Activated CD8-positive, alpha-beta T cell treated with anti-CD3 and anti-CD28 coated beads for 36 hours (primary cell): ENCODE measurements at regions not wholly inside any gene's neighbourhood (a gene's known extent, or its start where the extent isn't known, plus 50 kb on each side); places are given as distances from the start of the nearest gene placed in this dataset.

Source experiments
- ATAC-seq: fragments of 200-7000 bp; cut with Tn5 transposase; one replicate; pipeline ENCODE4 v1.10.0; 2021; ENCODE audit warnings: mild to moderate bottlenecking, moderate library complexity
- CTCF ChIA-PET: fragments of 350-600 bp; sonication (Branson Sonifier 250); formaldehyde crosslinking; loops from one replicate; lab custom pipeline; 2021; ENCODE audit warnings: antibody characterized with exemption; lab: Charles Lee
- POLR2A ChIA-PET: fragments of 350-600 bp; sonication (Branson Sonifier 250); formaldehyde crosslinking; loops from one replicate; lab custom pipeline; 2021; ENCODE audit warnings: antibody characterized with exemption; lab: Charles Lee
- DNase-seq: peaks from one replicate; pipeline ENCODE4 v3.0.0-alpha.2; 2020
- H3K27ac Mint-ChIP-seq: one replicate; pipeline ENCODE4 v1.8.0; 2021; ENCODE audit warnings: mild to moderate bottlenecking, mixed read lengths
- H3K27me3 Mint-ChIP-seq: one replicate; pipeline ENCODE4 v1.8.0; 2021; ENCODE audit warnings: mixed read lengths
- H3K36me3 Mint-ChIP-seq: one replicate; pipeline ENCODE4 v1.8.0; 2021; ENCODE audit warnings: low read depth, mixed read lengths
- H3K4me1 Mint-ChIP-seq: one replicate; pipeline ENCODE4 v1.8.0; 2021; ENCODE audit warnings: low read depth, mixed read lengths
- H3K4me3 Mint-ChIP-seq: one replicate; pipeline ENCODE4 v1.8.0; 2021; ENCODE audit warnings: mild to moderate bottlenecking, moderate library complexity, mixed read lengths
- H3K9me3 Mint-ChIP-seq: one replicate; pipeline ENCODE4 v1.8.0; 2021; ENCODE audit warnings: mixed read lengths
- CTCF ChIP-seq: fragments of 200-600 bp; IDR thresholded peaks from one replicate; pipeline ENCODE4 v1.8.0; 2022; ENCODE audit warnings: antibody characterized with exemption, mild to moderate bottlenecking
- intact Hi-C: fragments of 100-400 bp; cut with micrococcal nuclease; formaldehyde crosslinking; loops from one replicate; pipeline ENCODE4 v1.10.0; 2022

DNA sequence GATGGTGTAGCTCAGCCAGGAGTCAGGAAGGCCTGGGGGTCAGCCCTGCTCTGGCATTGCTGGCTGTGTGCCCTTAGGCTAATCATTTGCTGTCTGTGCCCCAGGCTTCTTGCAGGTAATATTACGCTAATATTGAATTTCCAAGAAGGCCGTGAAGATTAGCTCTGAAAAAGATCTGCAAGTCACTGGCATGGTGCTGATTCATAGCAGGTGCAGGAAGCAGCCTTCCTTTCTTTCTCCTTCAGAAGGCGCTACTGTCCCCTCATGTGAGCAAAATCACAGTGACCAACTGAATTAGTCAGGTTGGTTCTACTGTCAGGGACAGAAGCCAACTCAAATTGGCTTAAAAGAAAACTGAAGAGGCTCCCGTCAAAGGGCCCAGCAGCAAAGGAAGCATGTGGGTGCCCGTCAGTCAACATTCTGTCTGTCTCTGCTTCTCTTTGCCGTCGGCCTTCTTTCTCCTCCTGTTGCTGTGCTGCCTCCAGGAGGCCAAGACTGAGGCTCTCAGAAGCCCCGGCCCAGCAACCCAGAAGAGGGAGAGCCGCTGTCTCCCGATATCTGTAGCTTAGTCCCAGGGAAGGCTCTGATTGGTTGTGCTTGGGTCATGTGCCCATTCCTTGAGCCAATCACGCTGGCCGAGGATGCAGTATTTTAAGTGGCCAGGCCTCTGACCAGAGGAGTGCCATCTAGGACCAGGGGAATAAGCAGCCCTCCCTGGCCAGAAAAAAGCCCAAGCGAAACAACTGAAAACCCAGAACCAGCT, 67.8 kb upstream of the NEURL1B start:
- H3K4me1 Mint-ChIP-seq, result no peaks in the 10 kb centered on the region
- no peaks in the 10 kb centered on the region for H3K9me3 Mint-ChIP-seq
- H3K27me3 Mint-ChIP-seq, result peaks cover 3% of the 10 kb centered on the region
- no peak overlapping the region for H3K4me3 Mint-ChIP-seq
- DNase-seq (no peak), ATAC-seq (no peak)
- CTCF ChIA-PET, result no interaction called here
- POLR2A ChIA-PET, result no interaction called here
- intact Hi-C loops, result no loop called here
- no peak overlapping the region for H3K27ac Mint-ChIP-seq
- no peak for TF ChIP-seq CTCF
- no peaks in the 10 kb centered on the region for H3K36me3 Mint-ChIP-seq

GRCh38 chr5:172572440-172572839, 68.6 kb upstream of the NEURL1B start:
- no peaks in the 10 kb centered on the region for H3K36me3 Mint-ChIP-seq
- no peak overlapping the region for H3K27ac Mint-ChIP-seq
- H3K4me1 Mint-ChIP-seq, result no peaks in the 10 kb centered on the region
- intact Hi-C loops, result no loop called here
- ATAC-seq (no peak), DNase-seq (no peak)
- POLR2A ChIA-PET, result no interaction called here
- TF ChIP-seq CTCF, result no peak
- CTCF ChIA-PET, result no interaction called here
- H3K27me3 Mint-ChIP-seq, result peaks cover 3% of the 10 kb centered on the region
- no peak overlapping the region for H3K4me3 Mint-ChIP-seq
- no peaks in the 10 kb centered on the region for H3K9me3 Mint-ChIP-seq

DNA sequence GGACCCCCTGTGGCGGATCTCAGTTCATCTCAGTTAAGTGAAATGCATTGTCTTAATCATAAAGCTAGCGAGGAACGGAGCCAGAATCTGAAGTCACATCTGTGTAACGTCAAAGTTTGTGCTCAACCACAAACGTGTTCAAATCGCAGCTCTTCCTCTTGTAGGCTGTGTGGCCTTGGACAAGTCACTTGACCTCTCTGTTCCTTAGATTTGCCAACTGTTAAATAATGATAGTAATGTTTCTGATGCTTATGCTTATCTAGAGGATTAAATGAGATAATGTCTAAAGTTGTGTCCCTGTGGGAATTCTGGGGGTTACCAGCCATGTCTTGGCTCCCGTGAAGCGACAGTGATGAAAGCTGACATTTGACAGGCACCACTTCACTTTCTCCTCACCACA, 69.2 kb upstream of the NEURL1B start:
- H3K4me3 Mint-ChIP-seq, result no peak overlapping the region
- TF ChIP-seq CTCF, result no peak
- DNase-seq (no peak), ATAC-seq (no peak)
- H3K36me3 Mint-ChIP-seq, result no peaks in the 10 kb centered on the region
- intact Hi-C loops, result no loop called here
- H3K27me3 Mint-ChIP-seq, result peaks cover 3% of the 10 kb centered on the region
- no peak overlapping the region for H3K27ac Mint-ChIP-seq
- ChIA-PET POLR2A (no interaction called here), CTCF (no interaction called here)
- H3K9me3 Mint-ChIP-seq, result no peaks in the 10 kb centered on the region
- H3K4me1 Mint-ChIP-seq, result no peaks in the 10 kb centered on the region

GRCh38 chr5:172571413-172571812, 69.7 kb upstream of the NEURL1B start:
- Mint-ChIP-seq H3K4me1 (no peaks in the 10 kb centered on the region), H3K9me3 (no peaks in the 10 kb centered on the region), H3K36me3 (no peaks in the 10 kb centered on the region), H3K27me3 (peaks cover 3% of the 10 kb centered on the region), H3K27ac (no peak overlapping the region), H3K4me3 (no peak overlapping the region)
- ChIA-PET CTCF (no interaction called here), POLR2A (no interaction called here)
- DNase-seq (no peak), ATAC-seq (peak; percentile 27)
- intact Hi-C loops, result no loop called here
- no peak for TF ChIP-seq CTCF

DNA sequence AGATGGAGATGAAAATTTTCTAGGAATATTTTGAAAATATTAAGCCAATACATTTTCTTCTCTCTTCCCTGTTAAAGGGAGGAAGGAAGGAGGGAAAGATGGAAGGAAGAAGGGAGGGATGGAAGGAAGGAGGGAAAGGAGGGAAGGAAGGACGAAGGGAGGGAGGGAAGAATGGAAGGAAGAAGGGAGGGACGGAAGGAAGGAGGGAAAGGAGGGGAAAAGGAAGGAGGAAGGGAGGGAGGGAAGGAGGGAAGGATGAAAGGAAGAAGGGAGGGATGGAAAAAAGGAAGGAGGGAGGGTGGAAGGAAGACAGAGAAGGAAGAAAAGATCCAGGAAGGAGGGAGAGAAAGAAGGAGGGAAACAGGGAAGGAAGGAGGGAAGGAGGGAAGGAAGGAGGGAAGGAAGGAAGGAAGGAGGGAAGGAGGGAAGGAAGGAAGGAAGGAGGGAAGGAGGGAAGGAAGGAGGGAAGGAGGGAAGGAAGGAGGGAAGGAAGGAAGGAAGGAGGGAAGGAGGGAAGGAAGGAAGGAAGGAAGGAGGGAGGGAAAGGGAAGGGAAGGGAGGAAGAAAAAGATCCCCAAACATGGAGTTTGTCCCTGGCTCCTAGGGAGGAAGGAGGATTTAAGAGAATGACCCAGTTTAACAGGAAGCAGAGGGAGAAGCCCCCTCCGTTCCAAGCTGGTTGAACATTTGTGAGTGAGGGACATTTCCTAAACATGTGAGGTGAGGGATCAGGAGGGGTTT, 70.3 kb upstream of the NEURL1B start:
- TF ChIP-seq CTCF, result no peak
- H3K27ac Mint-ChIP-seq, result no peak overlapping the region
- intact Hi-C loops, result no loop called here
- no peaks in the 10 kb centered on the region for H3K4me1 Mint-ChIP-seq
- H3K36me3 Mint-ChIP-seq, result no peaks in the 10 kb centered on the region
- peaks cover 3% of the 10 kb centered on the region for H3K27me3 Mint-ChIP-seq
- H3K9me3 Mint-ChIP-seq, result no peaks in the 10 kb centered on the region
- ATAC-seq (no peak), DNase-seq (no peak)
- POLR2A ChIA-PET, result no interaction called here
- CTCF ChIA-PET, result no interaction called here
- H3K4me3 Mint-ChIP-seq, result no peak overlapping the region
